ENCODE measurements at regions not wholly inside any gene's neighbourhood (a gene's known extent, or its start where the extent isn't known, plus 50 kb on each side); places are given as distances from the start of the nearest gene placed in this dataset.

- TF ChIP-seq ATF2 (IDR thresholded peaks at IDR 0.05; ENCODE audit: low read length) (no peak), TBP (IDR thresholded peaks at IDR 0.05; ENCODE audit: low read depth, low read length) (no peak), CREB1 (IDR thresholded peaks at IDR 0.05) (no peak), NRF1 (IDR thresholded peaks at IDR 0.05; ENCODE audit: low read depth, low read length) (no peak), ASH2L (IDR thresholded peaks at IDR 0.05; ENCODE audit: low read length) (no peak), SP4 (IDR thresholded peaks at IDR 0.05; ENCODE audit: low read length) (no peak)
Observed at GRCh38 chr1:219467524-219467923, 145.4 kb downstream of the ZC3H11B start (continued).
